ENCODE measurements at regions not wholly inside any gene's neighbourhood (a gene's known extent, or its start where the extent isn't known, plus 50 kb on each side); places are given as distances from the start of the nearest gene placed in this dataset.
"Not testable (repeated sequence)": the region's sequence is repeated elsewhere in the genome, so short reads cannot be mapped to it uniquely, and the experiment has no call there.

DNA sequence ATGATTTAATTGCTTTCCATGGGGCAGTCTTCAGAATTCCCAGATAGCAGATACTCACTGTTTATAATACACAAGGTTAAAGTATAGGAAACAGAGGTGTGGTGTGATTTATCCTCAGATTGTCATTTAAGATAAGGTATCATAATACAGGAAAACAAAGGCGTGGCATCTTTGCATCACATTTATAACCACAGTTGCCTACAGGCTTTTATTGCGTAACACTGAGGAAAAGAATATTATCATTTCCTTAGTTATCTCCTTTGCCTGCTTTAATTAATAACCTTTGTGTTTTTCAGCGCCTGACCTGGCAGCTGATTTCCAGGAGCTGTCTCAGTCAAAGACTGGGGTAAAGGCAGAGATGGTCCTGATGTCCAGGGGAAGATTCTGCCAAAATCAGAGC is 68.8 kb downstream of the SSX7 start:
- no peaks in the 10 kb centered on the region for H3K36me3 ChIP-seq (ENCODE audit: insufficient read depth, low read length)
- peaks cover 11% of the 10 kb centered on the region for H3K27me3 ChIP-seq (ENCODE audit: control insufficient read depth, insufficient read depth, low read length)
- no peak overlapping the region for H3K4me3 ChIP-seq (ENCODE audit: low read length)
- H3K9me3 ChIP-seq (replicated peaks; ENCODE audit: low read length) = no peaks in the 10 kb centered on the region
- no peaks in the 10 kb centered on the region for H3K4me1 ChIP-seq (ENCODE audit: control insufficient read depth, insufficient read depth, low read length)
- no peak overlapping the region for H3K9ac ChIP-seq (ENCODE audit: low read depth, low read length)
- H3K4me2 ChIP-seq (ENCODE audit: low read length) = no peak overlapping the region

DNA sequence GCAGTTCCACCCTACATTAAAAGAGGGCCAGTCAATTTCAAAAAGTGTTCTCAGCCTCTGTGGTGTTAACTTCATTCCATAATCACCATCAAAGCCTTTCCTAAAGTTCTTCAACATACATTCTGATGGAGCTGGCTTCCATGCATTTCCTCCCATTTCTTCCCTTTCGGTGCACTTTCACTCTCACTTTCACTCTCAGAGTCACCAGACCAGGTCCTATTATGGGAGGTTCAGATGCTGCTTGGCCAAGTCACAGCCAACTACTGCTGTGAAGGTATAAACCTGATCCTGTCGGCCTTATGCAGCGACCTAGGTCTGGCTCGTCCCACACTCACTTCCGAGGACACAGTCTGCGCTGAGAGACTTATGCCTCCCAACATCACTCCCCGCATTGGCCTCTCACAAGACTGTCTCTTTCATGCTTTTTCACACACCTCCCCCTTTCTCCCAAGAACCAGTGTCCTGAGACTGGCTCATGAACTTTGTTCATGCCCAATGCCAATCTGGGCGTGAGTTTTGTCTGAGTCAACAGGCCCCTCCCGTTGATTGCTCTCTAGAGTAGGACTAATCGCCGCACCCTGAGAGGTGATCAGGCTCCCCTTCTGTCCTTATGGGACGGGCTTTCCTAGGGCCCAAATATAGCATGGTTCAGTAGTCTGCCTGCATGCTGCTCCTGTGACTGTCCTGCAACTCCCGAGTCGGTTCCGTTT is 60.8 kb upstream of the XAGE1B start:
- no peak overlapping the region for H3K4me2 ChIP-seq (ENCODE audit: low read length)
- H3K9me3 ChIP-seq (replicated peaks; ENCODE audit: low read length) = no peaks in the 10 kb centered on the region
- no peak overlapping the region for H3K9ac ChIP-seq (ENCODE audit: low read depth, low read length)
- no peak overlapping the region for H3K4me3 ChIP-seq (ENCODE audit: low read length)
- no peaks in the 10 kb centered on the region for H3K36me3 ChIP-seq (ENCODE audit: insufficient read depth, low read length)
- H3K27me3 ChIP-seq (ENCODE audit: control insufficient read depth, insufficient read depth, low read length) = peaks cover 33% of the 10 kb centered on the region
- no peaks in the 10 kb centered on the region for H3K4me1 ChIP-seq (ENCODE audit: control insufficient read depth, insufficient read depth, low read length)

DNA sequence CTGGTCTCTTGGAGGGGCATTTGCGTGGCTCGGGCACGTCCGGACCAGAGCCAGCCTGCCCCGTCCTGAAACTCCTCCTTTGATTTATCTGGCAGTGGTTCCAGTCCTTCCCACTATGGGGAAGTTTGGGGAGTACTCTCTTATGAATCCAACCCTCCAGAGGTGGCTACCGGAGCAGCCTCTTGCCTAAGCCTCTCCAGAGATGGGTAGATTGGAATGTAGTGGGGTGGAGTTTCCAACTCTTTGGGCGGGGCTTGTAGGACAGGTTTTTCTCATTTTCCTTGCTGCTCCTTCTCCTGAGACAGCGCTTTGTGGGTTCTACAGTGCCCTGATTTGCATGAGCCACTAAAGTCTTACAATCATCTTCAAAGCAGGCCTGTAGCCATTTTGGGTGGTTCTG is 60.1 kb upstream of the XAGE1B start:
- H3K4me3 ChIP-seq (ENCODE audit: low read length) = no peak overlapping the region
- H3K4me1 ChIP-seq (ENCODE audit: control insufficient read depth, insufficient read depth, low read length) = no peaks in the 10 kb centered on the region
- peaks cover 33% of the 10 kb centered on the region for H3K27me3 ChIP-seq (ENCODE audit: control insufficient read depth, insufficient read depth, low read length)
- H3K9ac ChIP-seq (ENCODE audit: low read depth, low read length) = no peak overlapping the region
- H3K9me3 ChIP-seq (replicated peaks; ENCODE audit: low read length) = no peaks in the 10 kb centered on the region
- H3K36me3 ChIP-seq (ENCODE audit: insufficient read depth, low read length) = no peaks in the 10 kb centered on the region
- H3K4me2 ChIP-seq (ENCODE audit: low read length) = no peak overlapping the region

DNA sequence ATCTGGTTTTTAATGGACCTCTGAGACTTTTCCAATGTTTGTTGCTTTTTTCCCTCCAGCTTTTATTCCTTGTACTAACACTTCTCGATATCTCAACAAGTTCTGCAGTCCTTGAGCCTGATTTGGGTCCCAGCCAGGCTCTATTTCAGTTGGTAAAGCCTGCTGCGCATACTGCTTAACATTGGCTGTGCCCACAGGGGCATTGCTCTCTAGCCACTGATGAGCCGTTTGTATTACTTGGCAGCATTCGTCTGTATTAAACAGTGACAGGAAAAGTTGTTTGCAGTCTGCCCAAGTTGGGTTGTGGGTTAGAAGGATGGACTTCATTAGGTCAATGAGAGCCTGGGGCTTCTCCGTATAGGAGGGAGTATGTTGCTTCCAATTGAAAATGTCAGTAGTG is 59.6 kb upstream of the XAGE1B start:
- Histone ChIP-seq H3K4me3 (ENCODE audit: low read length) (no peak overlapping the region), H3K9me3 (replicated peaks; ENCODE audit: low read length) (no peaks in the 10 kb centered on the region), H3K27me3 (ENCODE audit: control insufficient read depth, insufficient read depth, low read length) (peaks cover 33% of the 10 kb centered on the region), H3K9ac (ENCODE audit: low read depth, low read length) (no peak overlapping the region), H3K36me3 (ENCODE audit: insufficient read depth, low read length) (no peaks in the 10 kb centered on the region), H3K4me1 (ENCODE audit: control insufficient read depth, insufficient read depth, low read length) (no peaks in the 10 kb centered on the region), H3K4me2 (ENCODE audit: low read length) (no peak overlapping the region)

DNA sequence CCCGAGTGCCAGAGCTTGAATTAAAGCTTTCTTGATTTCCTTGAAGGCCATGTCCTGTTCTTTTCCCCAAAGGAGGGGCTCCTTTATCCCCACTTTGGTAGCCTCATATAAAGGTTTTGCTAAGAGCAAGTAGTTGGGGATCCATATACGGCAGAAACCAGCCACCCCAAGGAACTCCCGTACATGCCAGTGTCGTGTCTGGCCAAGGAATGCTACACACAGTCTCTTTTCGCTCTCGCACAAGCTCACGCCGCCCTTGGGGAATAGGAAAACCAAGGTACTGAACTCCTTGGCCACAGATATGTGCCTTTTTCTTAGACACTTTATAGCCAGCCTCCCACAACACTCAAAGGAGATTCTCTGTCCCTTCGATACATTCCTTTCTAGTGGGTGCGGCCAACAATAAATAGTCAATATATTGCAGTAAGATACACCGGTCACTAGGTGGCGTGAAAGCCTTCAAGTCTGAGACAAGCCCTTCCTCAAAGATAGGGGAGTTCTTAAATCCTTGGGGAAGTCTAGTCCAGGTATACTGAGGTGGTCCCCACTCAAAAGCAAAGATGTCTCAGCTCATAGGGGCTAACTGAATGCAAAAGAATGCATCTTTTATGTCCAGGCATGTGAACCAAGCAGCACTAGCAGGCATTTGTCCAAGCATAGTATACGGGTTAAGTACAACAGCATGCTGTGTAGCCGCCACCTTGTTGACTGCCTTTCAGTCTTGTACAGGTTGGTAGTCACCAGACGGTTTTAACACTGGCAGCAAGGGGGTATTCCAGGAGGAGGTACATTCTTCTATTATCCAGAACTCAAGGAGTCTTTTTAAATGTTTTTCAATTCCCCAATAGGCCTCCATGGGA is 57.8 kb upstream of the XAGE1B start:
- H3K9me3 ChIP-seq (replicated peaks; ENCODE audit: low read length) = no peaks in the 10 kb centered on the region
- H3K36me3 ChIP-seq (ENCODE audit: insufficient read depth, low read length) = no peaks in the 10 kb centered on the region
- H3K4me3 ChIP-seq (ENCODE audit: low read length) = peak overlapping the region; percentile 2
- peaks cover 30% of the 10 kb centered on the region for H3K27me3 ChIP-seq (ENCODE audit: control insufficient read depth, insufficient read depth, low read length)
- H3K9ac ChIP-seq (ENCODE audit: low read depth, low read length) = peak overlapping the region; percentile 44
- H3K4me1 ChIP-seq (ENCODE audit: control insufficient read depth, insufficient read depth, low read length) = no peaks in the 10 kb centered on the region
- H3K4me2 ChIP-seq (ENCODE audit: low read length) = peak overlapping the region; percentile 76

DNA sequence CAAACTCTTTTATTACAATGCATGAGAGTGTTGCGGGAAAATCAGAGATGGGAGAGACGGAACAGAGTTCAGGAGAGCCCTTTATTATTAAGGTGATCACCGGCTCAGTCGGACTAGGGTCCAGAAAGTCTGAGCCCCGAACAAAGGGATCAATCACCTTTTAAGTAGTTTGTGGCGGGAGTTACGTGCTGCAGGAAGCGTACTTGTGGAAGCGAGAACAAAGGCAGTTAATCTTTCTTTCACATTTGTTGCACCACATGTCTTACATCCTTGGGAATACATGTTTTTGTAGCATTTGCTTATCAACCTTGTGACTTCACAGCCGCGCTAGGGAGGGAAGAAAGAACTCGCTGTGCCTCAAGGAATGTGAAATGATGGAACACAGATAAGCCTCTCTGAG is 51.3 kb upstream of the XAGE1B start:
- H3K9ac ChIP-seq (ENCODE audit: low read depth, low read length); H3K9me3 ChIP-seq (replicated peaks; ENCODE audit: low read length); H3K4me3 ChIP-seq (ENCODE audit: low read length); H3K4me2 ChIP-seq (ENCODE audit: low read length); H3K4me1 ChIP-seq (ENCODE audit: control insufficient read depth, insufficient read depth, low read length); H3K36me3 ChIP-seq (ENCODE audit: insufficient read depth, low read length): not testable (repeated sequence)
- peaks cover 17% of the 10 kb centered on the region for H3K27me3 ChIP-seq (ENCODE audit: control insufficient read depth, insufficient read depth, low read length)

Data from skeletal muscle satellite cell (primary cell).